SU-DHL-6 (cell line): ENCODE measurements at regions not wholly inside any gene's neighbourhood (a gene's known extent, or its start where the extent isn't known, plus 50 kb on each side); places are given as distances from the start of the nearest gene placed in this dataset.

Source experiments
- H2AFZ ChIP-seq: fragments of 200-600 bp; sonication (generic); 2 replicates; pipeline ENCODE4 v1.6.1; 2014; ENCODE audit warnings: low read depth, mild to moderate bottlenecking, moderate library complexity, mixed read lengths, antibody characterized with exemption, low read length; ENCODE audit not compliant: severe bottlenecking
- H3F3A ChIP-seq: fragments of 200-600 bp; shearing (Covaris generic); 2 replicates; pipeline ENCODE4 v1.6.0; 2016; ENCODE audit warnings: antibody characterized with exemption, mild to moderate bottlenecking; ENCODE audit not compliant: insufficient read depth
- H3K27ac ChIP-seq: fragments of 200-600 bp; sonication (generic); 2 replicates; pipeline ENCODE4 v1.5.1; 2016; ENCODE audit warnings: low read depth, mild to moderate bottlenecking, low read length, moderate library complexity, mixed read lengths
- H3K27me3 ChIP-seq: fragments of 200-600 bp; sonication (generic), shearing (Covaris generic); 2 replicates; pipeline ENCODE4 v1.6.0; 2014; ENCODE audit warnings: mild to moderate bottlenecking, low read length
- H3K36me3 ChIP-seq: fragments of 200-600 bp; sonication (generic); 2 replicates; pipeline ENCODE4 v1.6.1; 2014; ENCODE audit warnings: mild to moderate bottlenecking, low read length, mixed read lengths
- H3K4me2 ChIP-seq: fragments of 300-600, 200-600 bp; shearing (Covaris generic), sonication (generic); 2 replicates; pipeline ENCODE4 v1.6.0; 2014; ENCODE audit warnings: low read length, low read depth, mild to moderate bottlenecking; ENCODE audit not compliant: poor library complexity, severe bottlenecking
- H3K4me3 ChIP-seq: fragments of 200-600 bp; sonication (generic); 2 replicates; pipeline ENCODE4 v1.5.1; 2014; ENCODE audit warnings: antibody characterized with exemption, low read length, mild to moderate bottlenecking, mixed read lengths; ENCODE audit not compliant: insufficient read depth, poor library complexity, severe bottlenecking
- H3K79me2 ChIP-seq: fragments of 200-600 bp; sonication (generic); 2 replicates; pipeline ENCODE4 v1.6.1; 2014; ENCODE audit warnings: mild to moderate bottlenecking, low read length, moderate library complexity; ENCODE audit not compliant: insufficient read depth
- H3K9ac ChIP-seq: fragments of 200-600 bp; sonication (generic); 2 replicates; pipeline ENCODE4 v1.7.0; 2014; ENCODE audit warnings: mild to moderate bottlenecking, low read length
- H3K9me2 ChIP-seq: fragments of 200-600 bp; sonication (generic); replicated peaks from 2 replicates; pipeline ENCODE4 v1.6.1; 2014; ENCODE audit warnings: low read length; ENCODE audit not compliant: insufficient read depth
- H3K9me3 ChIP-seq: fragments of 200-600 bp; sonication (generic); 2 replicates; pipeline ENCODE4 v1.6.1; 2014; ENCODE audit warnings: low read length, mixed read lengths; ENCODE audit not compliant: insufficient read depth
- H4K20me1 ChIP-seq: fragments of 200-600 bp; sonication (generic); 2 replicates; pipeline ENCODE4 v1.6.1; 2014; ENCODE audit warnings: low read depth, mild to moderate bottlenecking, antibody characterized with exemption, low read length, moderate library complexity, mixed read lengths
- CTCF ChIP-seq: fragments of 200-600 bp; sonication (generic); IDR thresholded peaks from one replicate; pipeline ENCODE4 v1.5.1; 2017; ENCODE audit warnings: antibody characterized with exemption, mild to moderate bottlenecking, low read length, moderate library complexity; ENCODE audit not compliant: insufficient read depth, poor library complexity, severe bottlenecking
- EZH2phosphoT487 ChIP-seq: fragments of 200-600 bp; sonication (generic), shearing (Covaris generic); conservative IDR thresholded peaks from 2 replicates; pipeline ENCODE4 v1.6.1; 2018; ENCODE audit warnings: mild to moderate bottlenecking, antibody characterized with exemption, low read length, moderate library complexity, mixed read lengths

- Histone ChIP-seq H3K9me3 (no peaks in the 10 kb centered on the region), H3K9me2 (no peaks in the 10 kb centered on the region), H4K20me1 (no peaks in the 10 kb centered on the region), H2AFZ (no peak overlapping the region), H3K27me3 (no peaks in the 10 kb centered on the region), H3K9ac (no peak overlapping the region), H3K27ac (no peak overlapping the region), H3K79me2 (no peaks in the 10 kb centered on the region), H3K4me3 (no peak overlapping the region), H3K36me3 (no peaks in the 10 kb centered on the region), H3F3A (no peaks in the 10 kb centered on the region), H3K4me2 (no peak overlapping the region)
- TF ChIP-seq EZH2phosphoT487 = no peak
- TF ChIP-seq CTCF = no peak
Observed at GRCh38 chr19:28956961-28957360, 256.0 kb downstream of the UQCRFS1 start.

- no peaks in the 10 kb centered on the region for H3F3A ChIP-seq
- H3K4me2 ChIP-seq = no peak overlapping the region
- no peaks in the 10 kb centered on the region for H4K20me1 ChIP-seq
- no peaks in the 10 kb centered on the region for H3K9me3 ChIP-seq
- H3K27me3 ChIP-seq = no peaks in the 10 kb centered on the region
- H3K4me3 ChIP-seq = no peak overlapping the region
- H2AFZ ChIP-seq = no peak overlapping the region
- H3K9me2 ChIP-seq = no peaks in the 10 kb centered on the region
- H3K27ac ChIP-seq = no peak overlapping the region
- TF ChIP-seq EZH2phosphoT487 = no peak
- TF ChIP-seq CTCF = no peak
- H3K79me2 ChIP-seq = no peaks in the 10 kb centered on the region
- no peak overlapping the region for H3K9ac ChIP-seq
- no peaks in the 10 kb centered on the region for H3K36me3 ChIP-seq
Observed at GRCh38 chr19:28956421-28956820, 256.5 kb downstream of the UQCRFS1 start.

GRCh38 chr19:28949535-28949934, 263.4 kb downstream of the UQCRFS1 start:
- Histone ChIP-seq H3K27ac (no peak overlapping the region), H4K20me1 (no peaks in the 10 kb centered on the region), H2AFZ (no peak overlapping the region), H3K4me3 (no peak overlapping the region), H3K9me3 (no peaks in the 10 kb centered on the region), H3K4me2 (no peak overlapping the region), H3K27me3 (no peaks in the 10 kb centered on the region), H3K79me2 (no peaks in the 10 kb centered on the region), H3K9ac (no peak overlapping the region), H3K36me3 (no peaks in the 10 kb centered on the region), H3F3A (no peaks in the 10 kb centered on the region), H3K9me2 (no peaks in the 10 kb centered on the region)
- no peak for TF ChIP-seq EZH2phosphoT487
- no peak for TF ChIP-seq CTCF

- Histone ChIP-seq H3K27me3 (no peaks in the 10 kb centered on the region), H2AFZ (no peak overlapping the region), H3K9me2 (no peaks in the 10 kb centered on the region), H3K4me2 (no peak overlapping the region), H3K9ac (no peak overlapping the region), H3K79me2 (no peaks in the 10 kb centered on the region), H3K4me3 (no peak overlapping the region), H4K20me1 (no peaks in the 10 kb centered on the region), H3K9me3 (no peaks in the 10 kb centered on the region), H3K27ac (no peak overlapping the region), H3K36me3 (no peaks in the 10 kb centered on the region), H3F3A (no peaks in the 10 kb centered on the region)
- TF ChIP-seq EZH2phosphoT487 = no peak
- no peak for TF ChIP-seq CTCF
Observed at GRCh38 chr19:28949027-28949426, 263.9 kb downstream of the UQCRFS1 start.
